CD14-positive monocyte (primary cell): ENCODE measurements at regions not wholly inside any gene's neighbourhood (a gene's known extent, or its start where the extent isn't known, plus 50 kb on each side); places are given as distances from the start of the nearest gene placed in this dataset.

Experiments
- DNase-seq, 3 donors: peaks; one replicate each; pipeline ENCODE4 v3.0.0-alpha.2; 2011 to 2022
- H2AFZ ChIP-seq: 2 replicates; pipeline ENCODE4 v1.6.0; 2012; ENCODE audit warnings: mild to moderate bottlenecking, low read depth, low read length, inconsistent platforms; ENCODE audit not compliant: insufficient read depth, poor library complexity, severe bottlenecking
- H3K27ac ChIP-seq, 2 donors: 1 replicate in 1 of 2; 2 replicates in 1 of 2; pipeline ENCODE4 v1.5.1; 2012 to 2013; ENCODE audit warnings: low read length in 2 of 2, control low read depth in 1 of 2, inconsistent platforms in 1 of 2, low read depth in 1 of 2, mild to moderate bottlenecking in 1 of 2
- H3K27me3 ChIP-seq, 2 donors: one replicate each; pipeline versions ENCODE4 v1.6.0 to v1.6.1; 2011 to 2013; ENCODE audit warnings: low read length in 2 of 2; ENCODE audit not compliant: control insufficient read depth in 2 of 2, insufficient read depth in 2 of 2
- H3K36me3 ChIP-seq, 2 donors: replicated peaks in 1 of 2; 1 replicate in 1 of 2; 2 replicates in 1 of 2; pipeline versions ENCODE4 v1.5.1 to v1.6.1; 2012 to 2013; ENCODE audit warnings: low read length in 2 of 2, control low read depth in 1 of 2, inconsistent platforms in 1 of 2, mild to moderate bottlenecking in 1 of 2; ENCODE audit not compliant: insufficient read depth in 2 of 2, control insufficient read depth in 1 of 2
- H3K4me1 ChIP-seq, 2 donors: 1 replicate in 1 of 2; 2 replicates in 1 of 2; pipeline versions ENCODE4 v1.5.1 to v1.6.1; 2012 to 2013; ENCODE audit warnings: low read length in 2 of 2, control low read depth in 1 of 2, inconsistent platforms in 1 of 2, mild to moderate bottlenecking in 1 of 2, moderate library complexity in 1 of 2; ENCODE audit not compliant: insufficient read depth in 2 of 2, control insufficient read depth in 1 of 2
- H3K4me2 ChIP-seq: replicated peaks from 2 replicates; pipeline ENCODE3; 2012; ENCODE audit warnings: low read length, moderate library complexity, mild to moderate bottlenecking; ENCODE audit not compliant: poor library complexity, severe bottlenecking; ENCODE audit errors: extremely low read depth
- H3K4me3 ChIP-seq, 3 experiments: fragments of 200-600 bp in 1 of 3; sonication (generic) in 1 of 3; replicated peaks in 1 of 3; 1 replicate in 2 of 3; 2 replicates in 1 of 3; pipeline ENCODE4 v1.5.1; 2011 to 2013; ENCODE audit warnings: low read length in 3 of 3, mild to moderate bottlenecking in 3 of 3, control low read depth in 2 of 3, low read depth in 2 of 3, inconsistent platforms in 1 of 3, moderate library complexity in 1 of 3
- H3K79me2 ChIP-seq: 2 replicates; pipeline ENCODE4 v1.6.0; 2012; ENCODE audit warnings: mild to moderate bottlenecking, control low read depth, inconsistent platforms, low read length, moderate library complexity; ENCODE audit not compliant: insufficient read depth
- H3K9ac ChIP-seq: 2 replicates; pipeline ENCODE4 v1.6.0; 2017; ENCODE audit warnings: low read length, mild to moderate bottlenecking; ENCODE audit not compliant: insufficient read depth, poor library complexity, severe bottlenecking
- H3K9me3 ChIP-seq, 2 donors: replicated peaks in 1 of 2; 1 replicate in 1 of 2; 2 replicates in 1 of 2; pipeline versions ENCODE4 v1.5.1 to v1.6.1; 2012 to 2013; ENCODE audit warnings: low read length in 2 of 2, control low read depth in 1 of 2; ENCODE audit not compliant: control insufficient read depth in 1 of 2, insufficient read depth in 1 of 2
- H4K20me1 ChIP-seq: 2 replicates; pipeline ENCODE4 v1.6.0; 2012; ENCODE audit warnings: mild to moderate bottlenecking, low read length, control low read depth, moderate library complexity; ENCODE audit not compliant: insufficient read depth
- H3K27ac Mint-ChIP-seq, 7 donors: one replicate each; pipeline ENCODE4 v1.8.0; 2020; ENCODE audit warnings: mild to moderate bottlenecking in 7 of 7, mixed read lengths in 7 of 7, moderate library complexity in 6 of 7, inconsistent platforms in 2 of 7
- H3K27me3 Mint-ChIP-seq, 3 donors: one replicate each; pipeline ENCODE4 v1.8.0; 2021 to 2022; ENCODE audit warnings: low read depth in 3 of 3, mild to moderate bottlenecking in 3 of 3, mixed read lengths in 3 of 3, moderate library complexity in 3 of 3, inconsistent platforms in 1 of 3
- H3K36me3 Mint-ChIP-seq, 2 donors: one replicate each; pipeline ENCODE4 v1.8.0; 2020; ENCODE audit warnings: mixed read lengths in 2 of 2, inconsistent platforms in 1 of 2, mild to moderate bottlenecking in 1 of 2
- H3K4me1 Mint-ChIP-seq: one replicate; pipeline ENCODE4 v1.8.0; 2020; ENCODE audit warnings: mild to moderate bottlenecking, mixed read lengths
- H3K4me3 Mint-ChIP-seq, 2 donors: one replicate each; pipeline ENCODE4 v1.8.0; 2020; ENCODE audit warnings: mild to moderate bottlenecking in 2 of 2, mixed read lengths in 2 of 2, moderate library complexity in 1 of 2
- H3K9me3 Mint-ChIP-seq, 7 donors: one replicate each; pipeline ENCODE4 v1.8.0; 2020 to 2022; ENCODE audit warnings: mixed read lengths in 7 of 7, mild to moderate bottlenecking in 6 of 7, moderate library complexity in 6 of 7, inconsistent platforms in 2 of 7
- CTCF ChIP-seq: fragments of 200-600 bp; IDR thresholded peaks from one replicate; pipeline ENCODE4 v1.8.0; 2022; ENCODE audit warnings: antibody characterized with exemption, mild to moderate bottlenecking
- WGBS: methylation state at CpG from one replicate; pipeline ENCODE4 v1.1.5; 2013; ENCODE audit warnings: missing lambda C conversion rate; ENCODE audit not compliant: insufficient coverage; 5-methylcytosine and 5-hydroxymethylcytosine counted together
- intact Hi-C, 2 donors: fragments of 100-400 bp; cut with micrococcal nuclease; formaldehyde crosslinking; loops; one replicate each; pipeline versions ENCODE4 v1.15.0 to v1.15.1; 2023

GRCh38 chr2:155250800-155251199 is 552.3 kb downstream of the KCNJ3 start:
- intact Hi-C loops = no loop called here
- Histone ChIP-seq H3K4me3 (no peak overlapping the region), H3K9ac (no peak overlapping the region), H3K79me2 (no peaks in the 10 kb centered on the region), H3K4me2 (no peak overlapping the region), H3K4me1 (no peaks in the 10 kb centered on the region), H2AFZ (no peak overlapping the region), H3K27ac (no peak overlapping the region), H4K20me1 (no peaks in the 10 kb centered on the region), H3K9me3 (no peaks in the 10 kb centered on the region), H3K27me3 (no peaks in the 10 kb centered on the region), H3K36me3 (no peaks in the 10 kb centered on the region)
- Mint-ChIP-seq H3K9me3 (peaks cover 0 to 3% (median 0%) of the 10 kb centered on the region in 7 donors), H3K27ac (no peak overlapping the region), H3K27me3 (peaks cover 0 to 1% (median 0%) of the 10 kb centered on the region in 3 donors), H3K4me1 (no peaks in the 10 kb centered on the region), H3K4me3 (no peak overlapping the region), H3K36me3 (no peaks in the 10 kb centered on the region)
- TF ChIP-seq CTCF = no peak
- DNase-seq = no peak
- no CpG with 5 or more reads among the region's 2 CpGs for WGBS

- Mint-ChIP-seq H3K27me3 (peaks cover 0 to 2% (median 0%) of the 10 kb centered on the region in 3 donors), H3K9me3 (peaks cover 0 to 11% (median 2%) of the 10 kb centered on the region in 7 donors), H3K36me3 (no peaks in the 10 kb centered on the region), H3K27ac (no peak overlapping the region), H3K4me1 (no peaks in the 10 kb centered on the region), H3K4me3 (no peak overlapping the region)
- no peak overlapping the region for H3K4me2 ChIP-seq
- H4K20me1 ChIP-seq = no peaks in the 10 kb centered on the region
- no peak for DNase-seq
- H2AFZ ChIP-seq = no peak overlapping the region
- H3K27ac ChIP-seq = no peak overlapping the region
- TF ChIP-seq CTCF = no peak
- H3K9me3 ChIP-seq = no peaks in the 10 kb centered on the region
- no peak overlapping the region for H3K9ac ChIP-seq
- 26% methylated on average over 3 of the region's 4 CpGs for WGBS
- H3K79me2 ChIP-seq = no peaks in the 10 kb centered on the region
- no peaks in the 10 kb centered on the region for H3K27me3 ChIP-seq
- H3K36me3 ChIP-seq = no peaks in the 10 kb centered on the region
- no peak overlapping the region for H3K4me3 ChIP-seq
- intact Hi-C loops = no loop called here
- no peaks in the 10 kb centered on the region for H3K4me1 ChIP-seq
Observed at GRCh38 chr2:155240176-155240575, 541.7 kb downstream of the KCNJ3 start.
